ENCODE measurements at regions not wholly inside any gene's neighbourhood (a gene's known extent, or its start where the extent isn't known, plus 50 kb on each side); places are given as distances from the start of the nearest gene placed in this dataset.

GRCh38 chr21:39051588-39051949 is 131.7 kb downstream of the PSMG1 start:
- DNase-seq, result no peak
- POLR2A ChIA-PET, result no interaction called here

GRCh38 chr21:39050841-39051587 is 132.2 kb downstream of the PSMG1 start:
- no peaks in the 10 kb centered on the region for H3K4me1 Mint-ChIP-seq (ENCODE audit: low read depth)
- no peaks in the 10 kb centered on the region for H3K36me3 Mint-ChIP-seq (ENCODE audit: low read depth)
- H3K4me3 Mint-ChIP-seq, result no peak overlapping the region
- H3K4me3 ChIP-seq (ENCODE audit: low read length), result no peak overlapping the region
- no peak for DNase-seq
- no peaks in the 10 kb centered on the region for H3K27me3 Mint-ChIP-seq
- TF ChIP-seq, protein P1, sequence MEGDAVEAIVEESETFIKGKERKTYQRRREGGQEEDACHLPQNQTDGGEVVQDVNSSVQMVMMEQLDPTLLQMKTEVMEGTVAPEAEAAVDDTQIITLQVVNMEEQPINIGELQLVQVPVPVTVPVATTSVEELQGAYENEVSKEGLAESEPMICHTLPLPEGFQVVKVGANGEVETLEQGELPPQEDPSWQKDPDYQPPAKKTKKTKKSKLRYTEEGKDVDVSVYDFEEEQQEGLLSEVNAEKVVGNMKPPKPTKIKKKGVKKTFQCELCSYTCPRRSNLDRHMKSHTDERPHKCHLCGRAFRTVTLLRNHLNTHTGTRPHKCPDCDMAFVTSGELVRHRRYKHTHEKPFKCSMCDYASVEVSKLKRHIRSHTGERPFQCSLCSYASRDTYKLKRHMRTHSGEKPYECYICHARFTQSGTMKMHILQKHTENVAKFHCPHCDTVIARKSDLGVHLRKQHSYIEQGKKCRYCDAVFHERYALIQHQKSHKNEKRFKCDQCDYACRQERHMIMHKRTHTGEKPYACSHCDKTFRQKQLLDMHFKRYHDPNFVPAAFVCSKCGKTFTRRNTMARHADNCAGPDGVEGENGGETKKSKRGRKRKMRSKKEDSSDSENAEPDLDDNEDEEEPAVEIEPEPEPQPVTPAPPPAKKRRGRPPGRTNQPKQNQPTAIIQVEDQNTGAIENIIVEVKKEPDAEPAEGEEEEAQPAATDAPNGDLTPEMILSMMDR (IDR thresholded peaks at IDR 0.05), result no peak
- H3K27ac Mint-ChIP-seq, result no peak overlapping the region
- H3K36me3 ChIP-seq (ENCODE audit: insufficient read depth, low read length), result no peaks in the 10 kb centered on the region
- no peak overlapping the region for H3K27ac ChIP-seq (ENCODE audit: low read depth in 1 of 2, low read length in 2 of 2)
- ChIA-PET POLR2A (no interaction called here), CTCF (no interaction called here)
- ATAC-seq (ENCODE audit: poor library complexity), result no peak
- no peaks in the 10 kb centered on the region for H3K4me1 ChIP-seq (ENCODE audit: insufficient read depth, low read length)
- H3K9me3 Mint-ChIP-seq, result no peaks in the 10 kb centered on the region
- H3K9me3 ChIP-seq (ENCODE audit: control insufficient read depth in 1 of 2, insufficient read depth in 1 of 2, low read length in 2 of 2), result no peaks in the 10 kb centered on the region
- no peaks in the 10 kb centered on the region for H3K27me3 ChIP-seq (ENCODE audit: control insufficient read depth in 1 of 2, insufficient read depth in 2 of 2, low read length in 2 of 2)
- intact Hi-C loops (cut with DNase I, micrococcal nuclease), result no loop called here

More at GRCh38 chr21:39051588-39051949, 131.7 kb downstream of the PSMG1 start:
- no peak overlapping the region for H3K27ac Mint-ChIP-seq
- Histone ChIP-seq H3K4me1 (ENCODE audit: insufficient read depth, low read length) (no peaks in the 10 kb centered on the region), H3K27me3 (ENCODE audit: control insufficient read depth in 1 of 2, insufficient read depth in 2 of 2, low read length in 2 of 2) (no peaks in the 10 kb centered on the region), H3K4me3 (ENCODE audit: low read length) (no peak overlapping the region), H3K27ac (ENCODE audit: low read depth in 1 of 2, low read length in 2 of 2) (no peak overlapping the region), H3K36me3 (ENCODE audit: insufficient read depth, low read length) (no peaks in the 10 kb centered on the region), H3K9me3 (ENCODE audit: control insufficient read depth in 1 of 2, insufficient read depth in 1 of 2, low read length in 2 of 2) (no peaks in the 10 kb centered on the region)
- no peaks in the 10 kb centered on the region for H3K27me3 Mint-ChIP-seq
- no peaks in the 10 kb centered on the region for H3K36me3 Mint-ChIP-seq (ENCODE audit: low read depth)
- H3K4me3 Mint-ChIP-seq, result no peak overlapping the region
- intact Hi-C loops (cut with DNase I, micrococcal nuclease), result no loop called here
- H3K4me1 Mint-ChIP-seq (ENCODE audit: low read depth), result no peaks in the 10 kb centered on the region
- no peak for ATAC-seq (ENCODE audit: poor library complexity)
- CTCF ChIA-PET, result no interaction called here
- TF ChIP-seq, protein P1 (IDR thresholded peaks at IDR 0.05), result no peak
- no peaks in the 10 kb centered on the region for H3K9me3 Mint-ChIP-seq

- ChIA-PET POLR2A (no interaction called here), CTCF (no interaction called here)
- Mint-ChIP-seq H3K4me3 (no peak overlapping the region), H3K27me3 (no peaks in the 10 kb centered on the region), H3K27ac (no peak overlapping the region), H3K36me3 (ENCODE audit: low read depth) (no peaks in the 10 kb centered on the region), H3K9me3 (no peaks in the 10 kb centered on the region), H3K4me1 (ENCODE audit: low read depth) (no peaks in the 10 kb centered on the region)
- Histone ChIP-seq H3K4me3 (ENCODE audit: low read length) (no peak overlapping the region), H3K27ac (ENCODE audit: low read depth in 1 of 2, low read length in 2 of 2) (no peak overlapping the region), H3K4me1 (ENCODE audit: insufficient read depth, low read length) (no peaks in the 10 kb centered on the region), H3K9me3 (ENCODE audit: control insufficient read depth in 1 of 2, insufficient read depth in 1 of 2, low read length in 2 of 2) (no peaks in the 10 kb centered on the region), H3K36me3 (ENCODE audit: insufficient read depth, low read length) (no peaks in the 10 kb centered on the region), H3K27me3 (ENCODE audit: control insufficient read depth in 1 of 2, insufficient read depth in 2 of 2, low read length in 2 of 2) (no peaks in the 10 kb centered on the region)
- TF ChIP-seq, protein P1 (IDR thresholded peaks at IDR 0.05), result no peak
- intact Hi-C loops (cut with DNase I, micrococcal nuclease), result no loop called here
- DNase-seq (no peak), ATAC-seq (ENCODE audit: poor library complexity) (no peak)
Observed at GRCh38 chr21:39048574-39048973, 134.7 kb downstream of the PSMG1 start.

Measured in CD4-positive, alpha-beta T cell (primary cell).